Ascending aorta (tissue), 2 donors: ENCODE measurements at regions not wholly inside any gene's neighbourhood (a gene's known extent, or its start where the extent isn't known, plus 50 kb on each side); places are given as distances from the start of the nearest gene placed in this dataset.

Experiments used
- DNase-seq, 2 donors: peaks; one replicate each; pipeline ENCODE4 v3.0.0-alpha.2; 2019; ENCODE audit warnings: low spot score in 2 of 2
- H3K27ac ChIP-seq, 2 donors: fragments of 200-600 bp; sonication (generic); one replicate each; pipeline ENCODE4 v1.5.1; 2016 to 2017; ENCODE audit warnings: mild to moderate bottlenecking in 1 of 2
- H3K27me3 ChIP-seq: fragments of 200-600 bp; sonication (generic); one replicate; pipeline ENCODE4 v1.5.1; 2017
- H3K36me3 ChIP-seq, 2 donors: fragments of 200-600 bp; sonication (generic); one replicate each; pipeline ENCODE4 v1.5.1; 2016
- H3K4me1 ChIP-seq, 2 donors: fragments of 200-600 bp; sonication (generic); one replicate each; pipeline ENCODE4 v1.5.1; 2016 to 2017; ENCODE audit warnings: mild to moderate bottlenecking in 1 of 2
- H3K4me3 ChIP-seq, 2 donors: fragments of 200-600 bp; sonication (generic); one replicate each; pipeline ENCODE4 v1.5.1; 2016 to 2017; ENCODE audit warnings: mild to moderate bottlenecking in 1 of 2
- H3K9me3 ChIP-seq, 2 donors: fragments of 200-600 bp; sonication (generic); one replicate each; pipeline ENCODE4 v1.5.1; 2016
- intact Hi-C: fragments of 100-400 bp; cut with DNase I; formaldehyde crosslinking; loops from one replicate; pipeline ENCODE4 v1.15.1; 2023
- TF ChIP-seq, protein P1 (sequence below), 3 experiments: fragments of 200-600 bp in 2 of 3; fragments of 450-650 bp in 1 of 3; sonication (generic) in 2 of 3; IDR thresholded peaks; one replicate each; pipeline ENCODE4 v1.5.1; 2016 to 2019; ENCODE audit warnings: antibody characterized with exemption in 3 of 3, mild to moderate bottlenecking in 1 of 3, moderate library complexity in 1 of 3

DNA sequence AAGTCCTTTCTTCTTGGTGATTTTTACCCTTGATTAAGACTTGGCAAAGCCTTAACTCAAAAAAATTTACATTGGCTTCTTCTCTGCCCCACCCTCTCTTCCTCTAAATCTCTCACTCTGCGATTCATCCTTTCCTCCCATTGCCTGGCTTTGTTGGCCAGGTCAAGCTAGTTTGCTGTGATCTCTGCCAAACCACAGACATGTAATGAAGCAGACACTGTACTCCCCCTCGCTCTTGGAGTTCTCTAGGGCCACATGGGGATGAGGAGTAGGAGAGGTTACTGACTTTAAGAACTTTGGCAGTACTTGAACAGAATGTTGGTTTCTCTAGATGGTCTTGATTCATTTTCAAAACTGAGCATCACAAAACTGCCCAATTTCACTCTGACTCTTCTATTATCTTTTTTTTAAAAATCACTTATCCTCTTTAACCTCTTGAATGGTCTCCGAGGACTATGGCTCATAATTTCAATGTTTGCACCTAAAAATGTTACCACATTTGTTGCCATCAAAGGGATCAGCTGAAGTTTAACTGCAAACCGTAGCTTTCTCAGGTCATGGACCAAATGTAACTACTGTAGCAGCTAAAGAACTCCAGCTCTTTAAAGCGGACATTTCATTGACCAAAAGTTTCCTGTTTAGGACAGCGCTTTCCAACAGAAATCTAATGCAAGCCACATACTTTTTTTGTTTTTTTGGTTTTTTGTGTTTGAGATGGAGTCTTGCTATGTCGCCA is 62.7 kb upstream of the IPO9 start:
- intact Hi-C loops = no loop called here
- TF ChIP-seq, protein P1, sequence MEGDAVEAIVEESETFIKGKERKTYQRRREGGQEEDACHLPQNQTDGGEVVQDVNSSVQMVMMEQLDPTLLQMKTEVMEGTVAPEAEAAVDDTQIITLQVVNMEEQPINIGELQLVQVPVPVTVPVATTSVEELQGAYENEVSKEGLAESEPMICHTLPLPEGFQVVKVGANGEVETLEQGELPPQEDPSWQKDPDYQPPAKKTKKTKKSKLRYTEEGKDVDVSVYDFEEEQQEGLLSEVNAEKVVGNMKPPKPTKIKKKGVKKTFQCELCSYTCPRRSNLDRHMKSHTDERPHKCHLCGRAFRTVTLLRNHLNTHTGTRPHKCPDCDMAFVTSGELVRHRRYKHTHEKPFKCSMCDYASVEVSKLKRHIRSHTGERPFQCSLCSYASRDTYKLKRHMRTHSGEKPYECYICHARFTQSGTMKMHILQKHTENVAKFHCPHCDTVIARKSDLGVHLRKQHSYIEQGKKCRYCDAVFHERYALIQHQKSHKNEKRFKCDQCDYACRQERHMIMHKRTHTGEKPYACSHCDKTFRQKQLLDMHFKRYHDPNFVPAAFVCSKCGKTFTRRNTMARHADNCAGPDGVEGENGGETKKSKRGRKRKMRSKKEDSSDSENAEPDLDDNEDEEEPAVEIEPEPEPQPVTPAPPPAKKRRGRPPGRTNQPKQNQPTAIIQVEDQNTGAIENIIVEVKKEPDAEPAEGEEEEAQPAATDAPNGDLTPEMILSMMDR (IDR thresholded peaks at IDR 0.05) = no peak
- peak overlapping the region; percentile 52 to 64 for H3K27ac ChIP-seq
- H3K4me3 ChIP-seq = no peak overlapping the region
- H3K36me3 ChIP-seq = no peaks in the 10 kb centered on the region
- peaks cover 14 to 71% of the 10 kb centered on the region in 2 donors for H3K4me1 ChIP-seq
- H3K27me3 ChIP-seq = no peaks in the 10 kb centered on the region
- no peak for DNase-seq
- H3K9me3 ChIP-seq = peaks cover under 1 to 2% of the 10 kb centered on the region in 2 donors

DNA sequence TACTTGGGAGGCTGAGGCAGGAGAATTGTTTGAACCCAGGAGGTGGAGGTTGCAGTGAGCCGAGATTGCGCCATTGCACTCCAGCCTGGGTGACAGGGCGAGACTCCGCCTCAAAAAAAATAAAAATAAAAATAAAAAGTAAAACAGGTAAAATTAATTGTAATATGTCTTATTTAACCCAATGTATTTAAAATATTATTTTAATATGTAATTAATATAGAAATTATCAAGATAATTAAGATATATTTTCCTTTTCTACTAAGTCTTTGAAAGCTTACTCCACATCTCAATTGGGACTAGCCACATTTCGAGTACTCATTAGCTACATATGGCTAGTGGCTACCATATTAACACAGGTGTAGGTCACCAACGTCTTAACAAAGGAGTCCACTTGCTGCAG is 61.6 kb upstream of the IPO9 start:
- H3K36me3 ChIP-seq = no peaks in the 10 kb centered on the region
- H3K4me3 ChIP-seq = no peak overlapping the region
- DNase-seq = no peak
- intact Hi-C loops = no loop called here
- H3K9me3 ChIP-seq = peaks cover 11% of the 10 kb centered on the region in 2 donors
- H3K4me1 ChIP-seq = peaks cover 14 to 61% of the 10 kb centered on the region in 2 donors
- H3K27me3 ChIP-seq = no peaks in the 10 kb centered on the region
- peak overlapping the region in 1 of 2 donors; percentile 52 for H3K27ac ChIP-seq
- TF ChIP-seq, protein P1 (IDR thresholded peaks at IDR 0.05) = no peak

DNA sequence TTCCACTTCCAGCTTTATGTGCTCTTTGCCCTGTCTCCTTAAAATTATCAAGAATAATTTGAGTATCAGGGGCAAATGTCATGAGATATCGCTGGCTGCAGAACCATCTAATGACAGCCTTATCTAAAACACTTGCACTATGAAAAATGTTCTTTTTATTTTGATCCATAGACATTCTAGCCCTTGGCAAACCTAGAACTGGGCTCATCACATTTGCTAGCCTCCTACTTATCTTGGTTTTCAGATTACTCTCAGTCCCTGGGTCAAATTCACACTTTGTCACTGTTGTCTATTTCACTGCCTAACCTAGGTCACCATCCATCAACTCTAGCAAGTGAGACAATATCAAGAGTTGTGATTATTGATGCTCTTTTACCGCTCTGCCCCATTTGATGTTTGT is 59.9 kb upstream of the IPO9 start:
- no peak for DNase-seq
- peak overlapping the region; percentile 72 to 84 for H3K27ac ChIP-seq

DNA sequence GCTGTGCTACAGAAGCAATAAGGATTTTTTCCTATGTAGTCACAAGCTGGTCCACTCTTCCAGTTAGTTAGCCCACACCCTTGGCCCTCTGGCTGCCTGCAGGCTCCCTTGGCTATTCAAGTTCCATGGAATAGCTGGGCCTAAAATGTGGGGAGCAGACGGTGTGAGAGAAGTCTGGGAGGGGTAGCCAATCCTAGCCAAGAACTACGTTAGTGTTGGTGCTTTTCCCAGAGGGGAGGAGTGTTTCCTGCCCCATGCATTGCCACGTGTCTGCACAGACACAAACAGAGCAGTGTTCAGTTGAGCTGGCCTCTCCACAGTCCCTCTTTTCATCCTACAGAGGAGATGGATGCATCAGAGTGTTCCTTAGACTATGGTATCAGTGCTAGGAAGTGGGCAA is 59.0 kb upstream of the IPO9 start:
- peak overlapping the region; percentile 72 to 84 for H3K27ac ChIP-seq
- H3K4me3 ChIP-seq = no peak overlapping the region
- no peaks in the 10 kb centered on the region for H3K27me3 ChIP-seq
- no peaks in the 10 kb centered on the region for H3K36me3 ChIP-seq
- intact Hi-C loops = no loop called here
- peak in 1 of 2 donors; percentile 79 for DNase-seq
- peaks cover 6 to 40% of the 10 kb centered on the region in 2 donors for H3K4me1 ChIP-seq
- TF ChIP-seq, protein P1 (IDR thresholded peaks at IDR 0.05) = no peak
- peaks cover 11 to 14% of the 10 kb centered on the region in 2 donors for H3K9me3 ChIP-seq

More for the DNA sequence above, 59.9 kb upstream of the IPO9 start:
- H3K36me3 ChIP-seq = no peaks in the 10 kb centered on the region
- TF ChIP-seq, protein P1 (IDR thresholded peaks at IDR 0.05) = no peak
- no peak overlapping the region for H3K4me3 ChIP-seq
- no peaks in the 10 kb centered on the region for H3K27me3 ChIP-seq
- peaks cover 7 to 47% of the 10 kb centered on the region in 2 donors for H3K4me1 ChIP-seq
- H3K9me3 ChIP-seq = peaks cover 11 to 14% of the 10 kb centered on the region in 2 donors
- intact Hi-C loops = no loop called here

DNA sequence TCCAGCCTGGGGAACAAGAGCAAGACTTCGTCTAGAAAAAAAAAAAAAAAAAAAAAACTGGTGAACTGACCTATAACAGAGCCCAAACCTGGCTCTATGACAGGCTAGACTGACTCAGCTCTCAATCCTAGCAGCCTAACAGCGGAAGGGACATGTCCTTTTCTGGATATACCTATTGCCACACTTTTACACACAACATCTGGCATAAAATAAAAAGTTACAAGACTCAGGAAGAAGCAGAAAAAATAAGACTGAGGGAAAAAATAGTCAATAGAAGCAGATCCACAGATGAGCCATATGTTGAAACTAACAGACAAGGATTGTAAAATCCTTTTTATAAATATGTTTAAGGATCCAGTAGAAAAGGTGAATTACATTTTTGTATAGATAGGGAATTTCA is 57.5 kb upstream of the IPO9 start:
- H3K4me1 ChIP-seq = peaks cover 6 to 49% of the 10 kb centered on the region in 2 donors
- H3K27me3 ChIP-seq = no peaks in the 10 kb centered on the region
- H3K36me3 ChIP-seq = no peaks in the 10 kb centered on the region
- DNase-seq = no peak
- peak overlapping the region in 1 of 2 donors; percentile 84 for H3K27ac ChIP-seq
- no peak overlapping the region for H3K4me3 ChIP-seq
- intact Hi-C loops = no loop called here
- TF ChIP-seq, protein P1 (IDR thresholded peaks at IDR 0.05) = no peak
- H3K9me3 ChIP-seq = peaks cover 11 to 14% of the 10 kb centered on the region in 2 donors
